GM23248 (cell line): ENCODE measurements at regions not wholly inside any gene's neighbourhood (a gene's known extent, or its start where the extent isn't known, plus 50 kb on each side); places are given as distances from the start of the nearest gene placed in this dataset.

Source experiments
- EZH2 ChIP-seq: fragments of 200-600 bp; sonication (generic); IDR thresholded peaks from 2 replicates; pipeline ENCODE4 v1.6.1; 2018; ENCODE audit warnings: antibody characterized with exemption, mild to moderate bottlenecking; ENCODE audit not compliant: insufficient read depth, poor library complexity, severe bottlenecking
- EZH2phosphoT487 ChIP-seq: fragments of 200-600 bp; sonication (generic); IDR thresholded peaks from 2 replicates; pipeline ENCODE4 v1.6.1; 2018; ENCODE audit warnings: antibody characterized with exemption, moderate library complexity, mild to moderate bottlenecking, low read depth; ENCODE audit not compliant: insufficient read depth

DNA sequence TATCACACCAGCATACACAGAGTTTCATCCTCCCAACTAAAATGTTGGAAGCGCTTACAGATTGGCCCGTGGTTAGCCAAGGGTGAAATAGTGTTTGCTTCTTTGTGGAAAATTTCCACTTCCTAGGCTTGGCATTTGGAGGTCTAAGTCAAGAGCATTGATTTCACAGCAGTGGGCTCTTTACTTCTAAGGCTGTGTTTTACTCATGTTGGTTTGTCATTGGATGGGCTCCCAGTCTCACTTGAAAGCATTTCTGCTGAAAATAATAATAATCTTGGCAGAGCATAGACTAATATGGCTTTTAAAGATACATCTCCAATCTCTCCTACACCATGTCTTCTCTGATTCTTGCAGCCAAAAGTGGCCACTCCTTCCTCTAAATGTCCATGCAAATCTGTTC, 82.9 kb downstream of the DYNAP start:
- TF ChIP-seq EZH2 (no peak), EZH2phosphoT487 (no peak)
